GM21367 (cell line): ENCODE measurements at regions not wholly inside any gene's neighbourhood (a gene's known extent, or its start where the extent isn't known, plus 50 kb on each side); places are given as distances from the start of the nearest gene placed in this dataset.

Source experiments
- ATAC-seq: cut with Tn5 transposase; IDR thresholded peaks from one replicate; pipeline ENCODE4 v1.9.1; 2021; ENCODE audit not compliant: unreplicated experiment

GRCh38 chr1:115577513-115577912 lies 64.3 kb upstream of the VANGL1 start:
- no peak for ATAC-seq

GRCh38 chr1:115575661-115576060 lies 66.1 kb upstream of the VANGL1 start:
- ATAC-seq, result no peak

- ATAC-seq, result no peak
Measured at GRCh38 chr1:115572710-115573109, 69.1 kb upstream of the VANGL1 start.

GRCh38 chr1:115567431-115567830 lies 74.3 kb upstream of the VANGL1 start:
- no peak for ATAC-seq

- ATAC-seq, result no peak
Measured at GRCh38 chr1:115565791-115566190, 76.0 kb upstream of the VANGL1 start.

- no peak for ATAC-seq
Measured at GRCh38 chr1:115565353-115565752, 76.4 kb upstream of the VANGL1 start.

- no peak for ATAC-seq
Measured at GRCh38 chr1:115564201-115564600, 77.6 kb upstream of the VANGL1 start.

- ATAC-seq, result no peak
Measured at GRCh38 chr1:115560027-115560426, 81.7 kb upstream of the VANGL1 start.

GRCh38 chr1:115558275-115558674 lies 83.5 kb upstream of the VANGL1 start:
- no peak for ATAC-seq

GRCh38 chr1:115557715-115558114 lies 84.1 kb upstream of the VANGL1 start:
- no peak for ATAC-seq

GRCh38 chr1:115556236-115556635 lies 85.5 kb upstream of the VANGL1 start:
- no peak for ATAC-seq

- ATAC-seq, result no peak
Measured at GRCh38 chr1:115555446-115555845, 86.3 kb upstream of the VANGL1 start.

GRCh38 chr1:115547696-115548095 lies 94.1 kb upstream of the VANGL1 start:
- ATAC-seq, result no peak

- ATAC-seq, result no peak
Measured at GRCh38 chr1:115546846-115547245, 94.9 kb upstream of the VANGL1 start.

GRCh38 chr1:115545791-115546733 lies 95.7 kb upstream of the VANGL1 start:
- ATAC-seq, result no peak

GRCh38 chr1:115545096-115545720 lies 96.6 kb upstream of the VANGL1 start:
- ATAC-seq, result no peak

GRCh38 chr1:115544131-115544530 lies 97.6 kb upstream of the VANGL1 start:
- no peak for ATAC-seq

- ATAC-seq, result no peak
Measured at GRCh38 chr1:115543247-115543646, 98.5 kb upstream of the VANGL1 start.

- no peak for ATAC-seq
Measured at GRCh38 chr1:115539736-115540135, 102.0 kb upstream of the VANGL1 start.

GRCh38 chr1:115539061-115539460 lies 102.7 kb upstream of the VANGL1 start:
- no peak for ATAC-seq

- ATAC-seq, result no peak
Measured at GRCh38 chr1:115538579-115538978, 103.2 kb upstream of the VANGL1 start.

GRCh38 chr1:115537415-115537814 lies 104.4 kb upstream of the VANGL1 start:
- no peak for ATAC-seq
